Sigmoid colon (tissue), 6 donors: ENCODE measurements at regions not wholly inside any gene's neighbourhood (a gene's known extent, or its start where the extent isn't known, plus 50 kb on each side); places are given as distances from the start of the nearest gene placed in this dataset.
"Not testable (repeated sequence)": the region's sequence is repeated elsewhere in the genome, so short reads cannot be mapped to it uniquely, and the experiment has no call there.

Experiments used
- DNase-seq: peaks from one replicate; pipeline ENCODE4 v3.0.0-alpha.2; 2019
- H3K27ac ChIP-seq, 4 donors: fragments of 200-600 bp; sonication (generic); one replicate each; pipeline ENCODE4 v1.5.1; 2016 to 2019; ENCODE audit warnings: mild to moderate bottlenecking in 1 of 4
- H3K27me3 ChIP-seq, 3 donors: fragments of 200-600 bp; sonication (generic); one replicate each; pipeline ENCODE4 v1.5.1; 2019; ENCODE audit warnings: mild to moderate bottlenecking in 1 of 3
- H3K36me3 ChIP-seq, 4 donors: fragments of 200-600 bp; sonication (generic); one replicate each; pipeline ENCODE4 v1.5.1; 2016 to 2019
- H3K4me1 ChIP-seq, 4 donors: fragments of 200-600 bp; sonication (generic); one replicate each; pipeline ENCODE4 v1.5.1; 2017 to 2019
- H3K4me3 ChIP-seq, 4 donors: fragments of 200-600 bp; sonication (generic); one replicate each; pipeline ENCODE4 v1.5.1; 2017 to 2019; ENCODE audit warnings: mild to moderate bottlenecking in 2 of 4, moderate library complexity in 1 of 4
- H3K9me3 ChIP-seq, 4 donors: fragments of 200-600 bp in 3 of 4; sonication (generic) in 3 of 4; one replicate each; pipeline versions ENCODE4 v1.5.1 to v1.6.1; 2013 to 2019
- EP300 ChIP-seq, 4 donors: sonication (generic); formaldehyde crosslinking; IDR thresholded peaks; one replicate each; pipeline ENCODE4 v1.6.1; 2017; ENCODE audit warnings: antibody characterized with exemption in 4 of 4
- POLR2A ChIP-seq, 2 donors: fragments of 450-650 bp; IDR thresholded peaks; one replicate each; pipeline ENCODE4 v1.6.1; 2016; ENCODE audit warnings: antibody characterized with exemption in 2 of 2, mild to moderate bottlenecking in 2 of 2, moderate library complexity in 2 of 2
- POLR2AphosphoS5 ChIP-seq, 4 donors: sonication (generic); formaldehyde crosslinking; IDR thresholded peaks; one replicate each; pipeline ENCODE4 v1.6.1; 2017; ENCODE audit warnings: antibody characterized with exemption in 4 of 4
- WGBS, 2 donors: extraction: QIAGEN DNeasy Blood & Tissue Kit; methylation state at CpG; one replicate each; pipeline ENCODE4 v1.1.7; 2013; 5-methylcytosine and 5-hydroxymethylcytosine counted together
- intact Hi-C: fragments of 100-400 bp; cut with DNase I; formaldehyde crosslinking; loops from one replicate; pipeline ENCODE4 v1.15.1; 2023
- TF ChIP-seq, protein P1 (sequence below), 4 experiments: fragments of 450-650 bp in 3 of 4; fragments of 200-600 bp in 1 of 4; IDR thresholded peaks; one replicate each; pipeline ENCODE4 v1.5.1; 2016 to 2019; ENCODE audit warnings: antibody characterized with exemption in 4 of 4, mild to moderate bottlenecking in 3 of 4, moderate library complexity in 2 of 4
- donor health status: healthy with polysubstance abuse.
- donor health status: healthy.

DNA sequence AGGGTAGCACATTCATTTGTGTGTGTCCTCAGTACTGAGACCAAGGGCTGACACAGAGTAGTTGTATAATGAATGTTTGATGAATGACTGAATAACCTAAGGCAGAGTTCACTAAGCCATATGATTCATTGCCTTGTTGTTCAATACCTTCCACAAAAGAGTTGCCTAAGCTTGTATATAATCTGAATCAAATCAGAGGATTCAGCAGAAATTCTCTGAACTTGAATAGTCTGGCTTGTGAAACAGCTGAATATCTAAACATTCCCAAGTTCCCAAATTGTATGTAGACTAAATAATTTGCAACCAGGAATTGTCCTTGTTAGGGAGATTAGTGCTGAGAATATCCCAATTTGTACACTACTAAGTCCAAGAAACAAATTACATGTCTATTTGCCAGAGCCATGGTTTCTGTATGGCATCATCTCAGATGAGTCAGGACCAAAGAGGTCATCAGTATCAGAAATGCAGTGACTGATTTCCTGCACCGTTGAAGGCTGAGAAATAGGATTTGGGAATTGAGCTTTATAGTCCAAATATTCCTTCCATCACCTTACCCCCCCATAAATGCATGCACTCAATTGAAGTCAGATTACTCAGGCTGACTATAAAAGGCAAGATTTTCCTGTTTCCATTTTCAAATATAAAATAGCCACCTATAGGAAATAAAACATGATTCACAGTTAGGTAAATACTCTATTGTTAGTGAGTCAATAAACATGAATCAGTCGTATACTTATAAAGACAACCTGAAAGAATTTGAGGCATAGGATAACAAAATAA is 168.7 kb downstream of the PHLDA1 start:
- H3K4me1 ChIP-seq: no peaks in the 10 kb centered on the region
- intact Hi-C loops: no loop called here
- H3K36me3 ChIP-seq: no peaks in the 10 kb centered on the region
- no peak overlapping the region for H3K27ac ChIP-seq
- H3K4me3 ChIP-seq: no peak overlapping the region
- TF ChIP-seq, protein P1, sequence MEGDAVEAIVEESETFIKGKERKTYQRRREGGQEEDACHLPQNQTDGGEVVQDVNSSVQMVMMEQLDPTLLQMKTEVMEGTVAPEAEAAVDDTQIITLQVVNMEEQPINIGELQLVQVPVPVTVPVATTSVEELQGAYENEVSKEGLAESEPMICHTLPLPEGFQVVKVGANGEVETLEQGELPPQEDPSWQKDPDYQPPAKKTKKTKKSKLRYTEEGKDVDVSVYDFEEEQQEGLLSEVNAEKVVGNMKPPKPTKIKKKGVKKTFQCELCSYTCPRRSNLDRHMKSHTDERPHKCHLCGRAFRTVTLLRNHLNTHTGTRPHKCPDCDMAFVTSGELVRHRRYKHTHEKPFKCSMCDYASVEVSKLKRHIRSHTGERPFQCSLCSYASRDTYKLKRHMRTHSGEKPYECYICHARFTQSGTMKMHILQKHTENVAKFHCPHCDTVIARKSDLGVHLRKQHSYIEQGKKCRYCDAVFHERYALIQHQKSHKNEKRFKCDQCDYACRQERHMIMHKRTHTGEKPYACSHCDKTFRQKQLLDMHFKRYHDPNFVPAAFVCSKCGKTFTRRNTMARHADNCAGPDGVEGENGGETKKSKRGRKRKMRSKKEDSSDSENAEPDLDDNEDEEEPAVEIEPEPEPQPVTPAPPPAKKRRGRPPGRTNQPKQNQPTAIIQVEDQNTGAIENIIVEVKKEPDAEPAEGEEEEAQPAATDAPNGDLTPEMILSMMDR (IDR thresholded peaks at IDR 0.05): no peak
- no peak for TF ChIP-seq POLR2A (IDR thresholded peaks at IDR 0.05)
- TF ChIP-seq EP300 (IDR thresholded peaks at IDR 0.05): no peak
- TF ChIP-seq POLR2AphosphoS5 (IDR thresholded peaks at IDR 0.05): no peak
- H3K9me3 ChIP-seq: no peaks in the 10 kb centered on the region
- no peaks in the 10 kb centered on the region for H3K27me3 ChIP-seq
- no peak for DNase-seq
- WGBS, 2 donors: 15 to 58% methylated on average over 2 of the region's 2 CpGs

DNA sequence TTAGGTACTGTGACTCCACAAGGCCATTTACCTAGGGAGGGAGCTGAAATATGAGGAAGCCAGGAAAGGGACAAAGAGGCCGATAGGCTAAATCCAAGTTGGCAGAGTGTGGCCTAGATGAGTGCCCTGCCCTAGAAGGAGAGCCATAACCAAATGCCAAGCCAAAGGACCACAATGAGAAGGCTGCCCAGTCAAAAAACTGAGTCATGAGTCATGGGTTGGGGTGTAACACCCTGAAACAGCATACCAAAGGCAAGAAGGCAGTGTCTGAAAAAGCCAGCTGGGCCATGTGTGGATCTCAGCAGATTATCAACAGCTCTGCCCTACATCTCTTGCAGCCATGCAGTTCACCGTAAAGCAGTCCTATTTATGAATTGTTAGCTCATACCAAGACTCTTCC is 171.7 kb downstream of the PHLDA1 start:
- no peak for TF ChIP-seq EP300 (IDR thresholded peaks at IDR 0.05)
- TF ChIP-seq, protein P1 (IDR thresholded peaks at IDR 0.05): no peak
- TF ChIP-seq POLR2A (IDR thresholded peaks at IDR 0.05): no peak
- TF ChIP-seq POLR2AphosphoS5 (IDR thresholded peaks at IDR 0.05): no peak
- intact Hi-C loops: no loop called here
- DNase-seq: no peak
- Histone ChIP-seq H3K4me3 (no peak overlapping the region), H3K27ac (no peak overlapping the region), H3K4me1 (no peaks in the 10 kb centered on the region), H3K36me3 (no peaks in the 10 kb centered on the region), H3K9me3 (no peaks in the 10 kb centered on the region), H3K27me3 (no peaks in the 10 kb centered on the region)
- WGBS, 2 donors: 45 to 48% methylated on average over 2 of the region's 2 CpGs

DNA sequence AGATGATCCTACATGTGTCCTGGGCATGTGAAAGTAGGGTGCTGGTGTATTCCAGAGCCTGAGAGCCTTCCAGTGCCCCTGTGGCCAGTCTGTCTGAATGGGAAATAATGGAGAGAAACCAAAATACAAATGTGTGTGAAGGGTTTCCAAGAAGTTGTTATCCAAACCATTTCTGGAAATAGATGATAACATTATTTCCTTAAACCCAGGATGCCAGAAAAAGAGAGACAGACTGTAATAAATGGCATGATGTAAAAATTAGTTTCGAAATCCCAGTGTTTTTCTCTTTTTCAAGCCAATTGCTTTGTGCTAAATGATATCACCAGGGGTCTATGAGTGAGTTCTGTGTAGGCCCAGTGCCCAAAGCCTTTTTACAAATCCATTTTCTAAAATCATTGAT is 175.3 kb downstream of the PHLDA1 start:
- WGBS, 2 donors: 90 to 96% methylated on average over 1 of the region's 1 CpG
- no peaks in the 10 kb centered on the region for H3K27me3 ChIP-seq
- no peaks in the 10 kb centered on the region for H3K4me1 ChIP-seq
- no peak overlapping the region for H3K4me3 ChIP-seq
- H3K27ac ChIP-seq: no peak overlapping the region
- TF ChIP-seq POLR2A (IDR thresholded peaks at IDR 0.05): no peak
- TF ChIP-seq EP300 (IDR thresholded peaks at IDR 0.05): no peak
- TF ChIP-seq POLR2AphosphoS5 (IDR thresholded peaks at IDR 0.05): no peak
- intact Hi-C loops: no loop called here
- DNase-seq: no peak
- H3K9me3 ChIP-seq: no peaks in the 10 kb centered on the region
- no peaks in the 10 kb centered on the region for H3K36me3 ChIP-seq

DNA sequence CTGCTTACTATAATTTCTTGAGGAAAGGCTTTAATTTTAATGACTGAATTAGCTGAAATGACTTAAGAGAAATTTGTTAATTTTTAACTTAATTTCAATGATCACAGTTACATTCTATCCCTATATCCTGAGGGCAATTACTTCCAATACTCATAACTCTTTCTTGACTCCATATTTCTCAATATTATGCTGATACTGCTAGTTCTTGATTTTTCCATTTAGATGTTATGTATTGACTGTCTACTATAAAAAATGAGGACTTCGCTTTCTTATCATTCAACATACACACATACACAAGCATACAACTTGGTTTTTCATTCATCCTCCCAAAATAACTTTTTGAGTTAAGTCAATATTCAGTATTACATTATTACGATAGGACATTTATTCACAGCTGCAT is 176.2 kb downstream of the PHLDA1 start:
- intact Hi-C loops: no loop called here
- Histone ChIP-seq H3K4me1 (no peaks in the 10 kb centered on the region), H3K9me3 (no peaks in the 10 kb centered on the region), H3K27me3 (no peaks in the 10 kb centered on the region), H3K27ac (no peak overlapping the region), H3K36me3 (no peaks in the 10 kb centered on the region), H3K4me3 (no peak overlapping the region)
- WGBS, 2 donors: 95 to 96% methylated on average over 2 of the region's 2 CpGs
- DNase-seq: no peak
- no peak for TF ChIP-seq POLR2A (IDR thresholded peaks at IDR 0.05)
- TF ChIP-seq, protein P1 (IDR thresholded peaks at IDR 0.05): no peak
- TF ChIP-seq EP300 (IDR thresholded peaks at IDR 0.05): no peak
- TF ChIP-seq POLR2AphosphoS5 (IDR thresholded peaks at IDR 0.05): no peak

DNA sequence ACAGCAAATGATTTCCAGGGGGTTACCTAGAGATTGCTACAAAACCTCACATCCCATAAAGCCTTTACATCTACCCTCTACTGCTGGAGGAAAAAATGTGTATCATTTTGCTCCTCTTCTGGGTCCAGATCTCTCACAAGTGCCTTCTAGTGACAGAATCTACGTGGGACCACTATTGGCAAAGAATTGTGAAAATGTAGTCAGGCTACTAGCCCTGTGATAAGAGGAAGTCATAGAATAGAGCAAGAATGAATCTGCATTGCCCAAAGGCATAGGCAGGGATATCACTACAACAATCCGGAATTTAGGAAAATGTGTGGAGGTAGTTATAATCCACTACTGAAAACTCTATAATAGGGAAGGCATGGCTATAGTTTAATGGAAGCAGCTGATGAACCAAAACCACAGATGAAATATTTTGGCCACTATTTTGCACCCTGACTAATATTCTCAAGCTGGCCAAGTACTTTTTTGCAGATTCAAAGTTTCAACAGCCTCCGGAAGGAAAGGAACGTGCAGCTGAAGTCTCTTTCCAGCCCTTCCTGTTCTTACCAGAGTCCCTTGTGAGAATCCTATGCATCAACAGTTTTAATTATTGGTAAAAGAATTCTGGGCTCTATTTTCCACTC is 176.8 kb downstream of the PHLDA1 start:
- Histone ChIP-seq H3K36me3 (no peaks in the 10 kb centered on the region), H3K4me3 (no peak overlapping the region), H3K27me3 (no peaks in the 10 kb centered on the region), H3K9me3 (no peaks in the 10 kb centered on the region), H3K27ac (no peak overlapping the region), H3K4me1 (peaks cover 0 to 2% (median 0%) of the 10 kb centered on the region in 4 donors)
- DNase-seq: no peak
- 83 to 86% methylated on average over 4 of the region's 4 CpGs for WGBS, 2 donors
- TF ChIP-seq, protein P1 (IDR thresholded peaks at IDR 0.05): no peak
- no peak for TF ChIP-seq POLR2A (IDR thresholded peaks at IDR 0.05)
- TF ChIP-seq POLR2AphosphoS5 (IDR thresholded peaks at IDR 0.05): no peak
- no peak for TF ChIP-seq EP300 (IDR thresholded peaks at IDR 0.05)
- intact Hi-C loops: no loop called here

DNA sequence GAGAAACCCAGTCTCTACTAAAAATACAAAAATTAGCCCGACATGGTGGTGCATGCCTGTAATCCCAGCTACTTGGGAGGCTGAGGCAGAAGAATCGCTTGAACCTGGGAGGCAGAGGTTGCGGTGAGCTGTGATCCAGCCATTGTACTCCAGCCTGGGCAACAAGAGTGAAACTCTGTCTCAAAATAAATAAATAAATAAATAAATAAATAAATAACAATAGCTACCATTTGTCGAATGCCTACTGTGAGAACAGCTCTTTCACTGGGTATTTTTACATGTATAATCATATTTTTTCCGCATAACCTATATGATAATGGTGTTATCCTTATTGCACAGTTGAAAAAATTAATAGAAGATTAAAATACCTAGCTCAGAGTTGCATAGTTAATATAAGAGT is 177.4 kb downstream of the PHLDA1 start:
- DNase-seq, H3K9me3 ChIP-seq, H3K4me3 ChIP-seq, H3K27ac ChIP-seq, H3K36me3 ChIP-seq, intact Hi-C loops, H3K4me1 ChIP-seq, H3K27me3 ChIP-seq: not testable (repeated sequence)
- whole genome bisulfite sequencing, 2 donors: 95 to 96% methylated on average over 5 of the region's 5 CpGs
